ENCODE measurements at regions not wholly inside any gene's neighbourhood (a gene's known extent, or its start where the extent isn't known, plus 50 kb on each side); places are given as distances from the start of the nearest gene placed in this dataset.
"Not testable (repeated sequence)": the region's sequence is repeated elsewhere in the genome, so short reads cannot be mapped to it uniquely, and the experiment has no call there.

DNA sequence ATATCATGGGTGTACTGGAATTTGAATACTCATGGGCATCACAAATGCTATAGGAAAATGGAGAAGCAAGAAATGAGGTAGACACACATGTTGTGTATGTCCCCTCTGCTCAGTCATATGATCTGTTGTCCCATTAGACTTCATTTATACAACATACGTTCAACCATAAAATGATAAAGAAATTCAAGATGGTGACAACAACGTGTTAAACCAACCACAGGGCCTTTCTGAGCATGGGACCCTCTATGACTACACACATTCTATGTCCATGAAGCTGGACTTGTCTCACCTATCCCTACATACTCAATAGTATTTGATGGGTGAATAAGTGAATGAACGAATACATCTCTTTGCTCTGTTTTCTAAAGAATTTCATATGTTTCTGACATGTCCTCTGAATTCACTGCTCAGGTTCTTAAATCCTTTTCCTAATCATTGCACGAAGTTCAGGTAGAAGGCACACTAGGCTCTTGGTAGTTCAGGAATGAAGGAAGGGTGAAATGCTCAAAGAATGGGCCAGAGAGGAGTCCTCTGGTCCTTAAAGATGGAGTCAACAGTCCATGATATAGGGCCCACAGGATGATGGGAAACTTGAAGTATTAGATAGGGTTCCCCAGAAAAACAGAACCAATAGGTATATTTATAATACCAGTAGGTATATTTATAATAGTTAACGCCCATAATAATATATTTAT lies 105.7 kb upstream of the PPM1H start:
- DNase-seq (ENCODE audit: insufficient read length, low spot score) (no peak), FAIRE-seq (no peak)

DNA sequence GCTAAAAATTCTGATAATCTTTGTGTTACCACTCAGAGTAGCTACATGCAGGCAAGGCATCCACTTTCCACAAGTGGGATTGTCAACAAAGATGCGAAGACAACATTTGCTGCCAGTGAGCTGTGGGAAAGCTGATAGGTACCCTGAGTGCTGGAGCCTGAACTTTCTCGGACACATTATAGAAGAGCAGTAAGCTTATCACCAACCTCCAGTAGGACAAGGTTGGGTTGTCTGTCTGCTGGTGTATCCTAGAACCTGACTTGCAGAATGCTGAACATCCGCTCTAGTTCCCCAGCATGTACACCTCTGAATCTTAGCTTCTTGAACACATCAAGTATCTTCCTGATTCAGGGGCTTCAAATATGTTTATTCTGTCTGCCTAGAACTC lies 103.8 kb upstream of the PPM1H start:
- DNase-seq (ENCODE audit: insufficient read length, low spot score) (no peak), FAIRE-seq (no peak)

DNA sequence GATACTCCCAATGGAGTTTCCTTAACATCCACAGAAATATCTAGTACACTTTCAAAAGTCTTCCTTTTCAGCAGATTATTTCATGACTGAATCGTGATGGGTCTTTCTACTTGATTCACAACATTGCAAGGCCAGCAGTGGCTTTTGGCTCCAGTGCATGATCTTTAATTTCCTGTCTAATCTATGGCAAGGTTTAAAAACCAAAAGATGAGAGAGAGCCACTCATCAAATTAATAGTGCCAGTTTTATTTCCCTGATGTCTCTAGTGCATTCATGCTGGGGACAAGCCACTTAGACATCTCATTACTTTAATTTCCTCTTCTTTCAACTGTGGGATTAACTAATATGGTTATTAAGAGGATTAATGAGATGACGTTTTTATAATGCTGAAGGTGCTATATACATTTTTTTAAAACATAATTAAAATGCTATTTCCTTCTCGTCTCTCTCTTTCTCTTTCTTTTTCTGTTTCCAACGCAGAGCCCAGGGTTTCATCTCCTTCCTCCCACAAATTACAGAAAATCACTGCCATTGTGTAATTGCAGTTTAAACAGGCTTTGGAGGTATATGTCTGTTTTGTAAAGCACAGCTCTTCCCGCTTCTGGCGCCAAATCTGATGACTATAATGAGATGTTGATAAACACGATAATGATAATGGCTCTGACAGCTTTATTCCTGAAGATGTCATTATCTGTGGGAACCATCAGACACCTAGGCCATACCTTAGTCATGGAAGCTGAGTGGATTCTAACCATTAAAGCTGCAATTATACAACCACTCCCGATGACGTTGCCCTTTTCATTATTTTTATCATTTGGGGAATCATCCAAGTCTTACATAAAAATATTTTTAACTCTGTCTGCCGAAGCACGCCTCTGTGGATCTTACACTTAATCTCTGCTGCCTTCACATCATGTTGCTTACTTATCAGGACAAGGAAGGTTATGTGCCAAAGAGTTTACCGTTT lies 103.1 kb upstream of the PPM1H start:
- no peak for DNase-seq (ENCODE audit: insufficient read length, low spot score)
- FAIRE-seq, result no peak

DNA sequence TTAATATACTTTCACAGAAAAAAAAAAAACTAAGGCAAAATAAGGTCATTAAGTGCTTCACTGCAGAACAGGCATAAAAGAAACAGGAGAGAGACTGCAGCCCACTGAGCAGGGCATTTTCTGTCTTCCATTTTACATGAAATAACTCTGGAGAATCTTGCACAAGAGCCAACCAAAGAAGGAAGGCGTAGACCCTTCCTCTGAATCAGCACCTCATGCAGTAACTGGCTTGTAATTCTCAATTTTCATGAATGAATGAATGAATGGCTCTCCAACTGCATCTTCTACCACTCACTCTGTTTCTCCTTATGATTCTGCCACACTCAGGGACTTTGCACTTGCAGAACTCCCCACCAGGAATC lies 102.0 kb upstream of the PPM1H start:
- no peak for FAIRE-seq
- no peak for DNase-seq (ENCODE audit: insufficient read length, low spot score)

DNA sequence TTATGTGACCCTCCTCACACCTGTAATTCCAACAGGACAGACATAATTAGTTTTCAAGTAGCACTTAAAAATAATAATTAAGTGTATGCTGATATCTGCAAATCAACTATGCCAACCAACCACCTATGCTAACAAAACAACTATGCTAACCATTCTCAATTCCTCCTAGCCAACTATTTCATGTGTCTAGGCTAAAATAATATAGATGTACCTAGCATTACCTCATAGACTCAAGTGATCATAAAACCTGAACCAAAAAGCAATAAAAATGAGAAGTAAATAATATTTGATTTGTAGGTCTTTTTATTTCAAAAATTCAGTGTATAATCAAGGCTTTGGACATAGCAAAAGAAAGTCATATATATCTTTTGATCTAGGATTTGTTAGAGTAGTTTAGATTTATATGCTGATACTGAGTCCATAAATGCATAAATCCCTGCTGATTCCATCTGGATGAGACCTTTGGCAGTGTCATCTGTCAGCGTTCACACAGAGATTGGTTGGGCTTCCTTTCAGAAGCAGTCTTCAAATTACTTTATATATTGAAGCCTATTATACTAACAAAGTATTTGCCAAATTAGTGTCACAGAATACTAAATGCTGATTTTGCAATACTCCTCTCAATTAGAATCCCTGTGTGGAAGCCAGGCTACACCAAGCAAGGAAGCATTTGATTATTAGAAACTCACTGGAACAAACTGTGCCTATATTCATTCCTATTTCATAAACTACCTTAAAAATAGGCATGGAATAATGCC lies 101.4 kb upstream of the PPM1H start:
- no peak for DNase-seq (ENCODE audit: insufficient read length, low spot score)
- FAIRE-seq, result no peak

DNA sequence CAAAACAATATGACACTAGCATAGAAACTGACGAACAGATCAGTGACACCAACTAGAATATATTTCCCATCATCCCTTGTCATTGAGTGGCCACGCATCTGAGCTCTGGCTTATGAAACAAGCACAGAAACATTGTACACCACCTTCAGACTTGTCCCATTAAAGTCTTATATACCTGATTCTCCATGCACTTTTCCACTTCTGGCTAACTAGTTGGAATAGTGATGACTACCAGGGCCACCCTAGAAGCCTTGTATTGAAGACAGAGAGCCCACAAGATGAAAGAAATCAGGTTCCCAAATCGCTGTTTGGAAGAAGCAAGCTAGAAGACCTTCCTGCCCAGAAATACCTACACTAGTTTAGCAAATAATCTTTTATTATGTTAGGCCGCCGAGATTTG lies 99.7 kb upstream of the PPM1H start:
- DNase-seq (ENCODE audit: insufficient read length, low spot score) (no peak), FAIRE-seq (no peak)

DNA sequence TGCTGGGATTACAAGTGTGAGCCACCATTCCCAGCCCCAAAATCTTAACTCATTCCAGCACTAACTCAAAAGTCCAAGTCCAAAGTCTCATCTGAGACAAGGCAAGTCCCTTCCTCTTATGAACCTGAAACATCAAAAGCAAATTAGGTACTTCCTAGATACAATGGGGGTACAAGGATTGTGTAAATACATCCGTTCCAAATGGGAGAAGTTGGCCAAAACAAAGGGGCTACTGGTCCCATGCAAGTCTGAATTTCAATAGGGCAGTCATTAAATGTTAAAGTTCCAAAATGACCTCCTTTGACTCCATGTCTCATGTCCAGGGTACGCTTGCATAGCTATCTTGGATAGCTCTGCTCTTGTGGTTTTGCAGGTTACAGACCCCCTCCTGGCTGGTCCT lies 94.7 kb upstream of the PPM1H start:
- FAIRE-seq (no peak), DNase-seq (ENCODE audit: insufficient read length, low spot score) (no peak)

DNA sequence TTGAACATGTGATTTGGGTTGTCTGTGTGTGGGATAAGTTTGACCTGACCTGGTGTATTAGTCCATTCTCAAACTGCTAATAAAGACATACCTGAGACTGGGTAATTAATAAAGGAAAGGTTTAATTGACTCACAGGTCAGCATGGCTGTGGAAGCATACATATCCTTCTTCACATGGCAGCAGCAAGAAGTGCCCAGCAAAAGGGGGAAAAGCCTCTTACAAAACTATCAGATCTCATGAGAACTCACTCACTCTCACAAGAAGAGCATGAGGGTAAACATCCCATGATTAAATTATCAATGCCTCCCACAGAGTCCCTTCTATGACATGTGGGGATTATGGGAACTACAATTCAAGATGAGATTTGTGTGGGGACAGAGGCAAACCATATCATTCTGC lies 94.0 kb upstream of the PPM1H start:
- FAIRE-seq, result no peak
- no peak for DNase-seq (ENCODE audit: insufficient read length, low spot score)

DNA sequence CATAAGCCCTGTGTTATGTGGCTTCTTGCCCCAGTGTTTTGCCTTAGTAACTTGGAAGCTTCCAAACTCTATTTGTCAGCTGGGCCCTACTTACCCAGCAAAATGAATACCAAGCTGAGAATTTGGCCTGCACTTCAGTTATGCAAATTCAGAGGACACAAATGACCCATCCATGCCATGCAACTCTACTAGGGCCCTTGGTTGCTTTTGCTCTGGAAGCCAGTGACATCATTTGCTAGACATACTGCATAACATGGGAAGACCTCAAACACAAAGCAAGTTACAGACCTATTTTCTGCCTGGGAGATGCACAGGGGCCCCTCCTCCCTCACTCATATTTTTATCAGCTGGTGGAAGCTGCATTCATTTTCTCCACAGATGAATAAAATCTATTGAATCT lies 90.2 kb upstream of the PPM1H start:
- no peak for FAIRE-seq

DNA sequence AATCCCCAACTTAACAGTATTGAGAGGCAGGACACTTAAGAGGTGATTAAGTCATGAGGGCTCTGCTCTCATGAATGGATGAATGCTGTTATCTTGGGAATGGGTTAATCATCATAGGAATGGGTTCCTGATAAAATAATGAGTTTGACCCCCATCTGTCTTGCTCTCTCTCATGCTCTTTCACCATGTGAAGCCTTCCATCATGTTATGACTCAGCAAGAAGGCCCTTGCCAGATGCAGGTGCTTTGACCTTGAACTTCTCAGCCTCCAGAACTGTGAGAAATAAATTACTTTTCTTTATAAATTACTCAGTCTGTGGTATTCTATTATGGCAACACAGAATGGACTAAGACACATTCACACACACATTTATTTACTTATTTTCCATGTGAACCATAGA lies 89.0 kb upstream of the PPM1H start:
- DNase-seq (ENCODE audit: insufficient read length, low spot score) (no peak), FAIRE-seq (no peak)

More for the DNA sequence above, 90.2 kb upstream of the PPM1H start:
- DNase-seq (ENCODE audit: insufficient read length, low spot score), result no peak

DNA sequence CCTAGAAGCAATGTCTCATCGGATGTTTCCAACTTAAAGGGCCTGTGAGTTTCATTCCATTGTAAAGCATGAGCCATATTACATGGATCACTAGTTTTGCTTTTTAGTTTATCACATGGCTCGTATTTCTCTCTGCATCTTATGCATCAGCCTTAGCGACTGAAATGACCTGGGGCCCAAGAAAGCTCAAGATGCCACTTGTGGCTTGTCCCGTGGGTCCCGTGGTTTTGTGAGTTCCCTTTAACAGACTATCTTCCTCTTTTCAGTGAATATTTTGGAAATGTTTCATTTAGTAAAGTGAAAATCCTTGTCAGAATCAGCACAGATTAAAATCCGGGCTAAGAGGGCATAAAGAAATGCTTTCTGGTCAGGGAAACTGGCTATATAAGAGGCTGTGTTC lies 86.2 kb upstream of the PPM1H start:
- no peak for FAIRE-seq
- DNase-seq (ENCODE audit: insufficient read length, low spot score), result no peak

DNA sequence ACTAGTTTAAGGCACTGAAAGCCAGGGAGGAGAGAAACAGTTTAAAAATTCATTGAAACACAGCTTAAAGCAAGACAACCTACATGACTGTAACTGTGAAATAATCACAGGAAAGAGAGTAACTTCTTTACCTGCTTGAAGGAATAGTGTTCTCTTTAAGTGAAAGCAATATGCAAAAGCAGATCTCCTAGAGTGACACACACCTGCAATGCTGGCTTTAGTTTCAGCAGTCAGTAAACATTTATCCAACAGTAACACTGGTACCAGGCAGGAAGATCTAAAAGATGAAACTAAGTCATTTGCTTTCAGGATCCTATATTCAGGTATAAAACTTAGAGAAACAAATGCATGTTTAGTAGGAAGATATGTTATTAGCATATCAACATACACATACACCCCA lies 85.3 kb upstream of the PPM1H start:
- FAIRE-seq, result no peak
- DNase-seq (ENCODE audit: insufficient read length, low spot score), result no peak

DNA sequence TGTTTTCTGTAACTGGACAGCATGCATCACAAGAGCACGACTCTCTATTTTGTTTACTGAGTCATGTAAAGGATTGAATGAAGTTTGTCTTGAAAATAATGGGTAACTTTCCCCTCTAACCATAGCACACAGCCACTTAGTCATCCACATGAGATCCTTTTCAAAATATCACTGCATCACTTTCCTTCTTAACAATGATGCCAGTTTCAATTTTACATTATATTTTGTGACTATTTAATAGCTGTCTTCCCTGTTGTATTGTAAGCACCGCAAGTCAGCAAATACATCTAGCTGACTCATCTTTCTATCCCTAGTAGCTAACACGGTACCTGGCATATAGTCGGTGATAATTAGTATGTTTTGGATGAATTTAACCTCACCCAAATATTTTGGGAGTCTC lies 83.3 kb upstream of the PPM1H start:
- no peak for FAIRE-seq
- DNase-seq (ENCODE audit: insufficient read length, low spot score), result no peak

DNA sequence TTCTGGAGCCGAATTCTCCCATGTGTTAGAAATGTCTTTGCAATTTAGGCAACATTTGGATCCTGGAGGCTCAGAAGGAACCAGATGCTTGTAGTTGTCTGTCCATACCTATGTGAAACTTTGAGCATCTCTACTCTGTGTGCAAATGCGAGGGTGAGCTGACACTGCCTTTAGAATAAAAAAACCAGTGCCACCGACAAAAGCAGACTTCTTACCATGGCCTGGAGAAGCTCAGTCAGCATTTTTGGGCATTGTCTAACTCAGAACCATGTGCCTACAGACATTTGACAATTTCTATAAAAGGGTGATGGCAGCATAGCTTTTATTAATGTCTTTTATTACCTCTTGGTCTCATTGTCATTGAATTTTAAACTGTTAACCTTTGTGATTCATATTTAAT lies 78.4 kb upstream of the PPM1H start:
- DNase-seq (ENCODE audit: insufficient read length, low spot score), result no peak

DNA sequence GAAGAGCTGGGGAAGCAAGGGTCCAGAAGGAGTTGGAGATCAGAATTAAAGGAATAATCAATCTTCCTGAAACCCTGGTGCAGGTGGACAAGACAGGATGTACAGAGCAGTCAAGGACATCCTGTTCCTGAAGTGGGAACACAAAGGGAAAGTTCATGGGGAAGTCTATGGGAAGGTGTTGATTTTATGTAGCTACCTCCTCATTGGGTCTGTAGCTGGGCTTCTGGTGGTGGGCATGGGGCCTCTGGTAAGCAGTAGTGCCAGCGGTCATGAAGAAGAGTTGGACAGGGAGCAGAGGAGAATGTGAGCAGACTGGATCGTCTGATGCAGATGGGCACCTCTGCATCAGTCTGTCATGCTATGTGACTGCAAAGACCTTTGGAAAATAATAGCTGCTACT lies 75.7 kb upstream of the PPM1H start:
- FAIRE-seq (no peak), DNase-seq (ENCODE audit: insufficient read length, low spot score) (no peak)

More for the DNA sequence above, 78.4 kb upstream of the PPM1H start:
- FAIRE-seq, result no peak

DNA sequence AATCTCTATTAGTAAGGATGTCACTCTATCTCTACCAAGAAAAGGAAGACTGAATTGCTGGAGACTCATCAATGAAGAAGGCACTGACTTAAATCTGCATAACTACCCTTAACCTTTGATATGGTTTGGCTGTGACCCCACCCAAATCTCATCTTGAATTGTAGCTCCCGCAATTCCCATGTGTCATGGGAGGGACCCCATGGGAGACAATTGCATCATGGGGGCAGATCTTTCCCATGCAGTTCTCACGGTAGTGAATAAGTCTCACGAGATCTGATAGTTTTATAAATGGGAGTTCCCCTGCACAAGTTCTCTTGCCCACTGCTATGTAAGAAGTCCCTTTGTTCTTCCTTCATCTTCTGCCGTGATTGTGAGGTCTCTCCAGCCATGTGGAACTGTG lies 73.4 kb upstream of the PPM1H start:
- no peak for DNase-seq (ENCODE audit: insufficient read length, low spot score)
- no peak for FAIRE-seq

DNA sequence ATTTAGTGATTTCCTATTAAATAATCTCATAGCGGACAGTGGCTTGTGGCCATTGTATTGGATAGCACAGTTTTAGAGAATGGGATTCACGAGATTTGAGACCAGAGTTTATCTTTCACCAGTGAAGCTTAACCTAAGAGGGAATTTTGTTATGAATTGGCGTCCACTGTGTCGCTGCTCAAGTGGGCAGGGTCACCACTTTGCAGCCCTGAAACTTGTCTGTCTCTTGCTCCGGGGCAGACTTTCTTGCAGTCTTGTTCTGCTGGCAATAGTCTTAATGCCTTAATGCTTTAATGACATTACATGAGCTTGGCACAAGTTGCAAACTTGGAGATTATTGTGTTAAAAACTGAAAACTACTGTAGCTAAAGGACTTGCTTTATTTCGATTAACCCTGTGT lies 72.8 kb upstream of the PPM1H start:
- DNase-seq (ENCODE audit: insufficient read length, low spot score) (no peak), FAIRE-seq (no peak)

DNA sequence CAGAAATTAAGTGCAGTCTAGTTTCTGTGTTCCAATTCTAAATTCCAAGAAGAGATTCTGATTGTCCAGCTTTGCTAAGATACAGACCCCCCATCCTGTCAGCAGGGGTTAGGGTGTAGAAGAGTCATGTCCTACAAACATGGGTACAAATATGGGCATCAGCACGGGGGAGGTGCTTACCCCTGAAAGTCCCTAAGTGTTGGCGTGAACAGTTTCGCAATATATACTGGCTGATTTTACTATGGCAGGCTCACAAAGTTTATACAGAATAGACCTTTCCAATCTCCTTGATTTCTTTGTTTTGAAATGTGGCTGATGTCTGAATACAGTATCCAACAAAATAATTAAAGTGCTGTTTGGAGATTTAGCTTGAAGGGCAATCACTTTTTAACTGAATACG lies 71.6 kb upstream of the PPM1H start:
- FAIRE-seq (no peak), DNase-seq (ENCODE audit: insufficient read length, low spot score) (no peak)

DNA sequence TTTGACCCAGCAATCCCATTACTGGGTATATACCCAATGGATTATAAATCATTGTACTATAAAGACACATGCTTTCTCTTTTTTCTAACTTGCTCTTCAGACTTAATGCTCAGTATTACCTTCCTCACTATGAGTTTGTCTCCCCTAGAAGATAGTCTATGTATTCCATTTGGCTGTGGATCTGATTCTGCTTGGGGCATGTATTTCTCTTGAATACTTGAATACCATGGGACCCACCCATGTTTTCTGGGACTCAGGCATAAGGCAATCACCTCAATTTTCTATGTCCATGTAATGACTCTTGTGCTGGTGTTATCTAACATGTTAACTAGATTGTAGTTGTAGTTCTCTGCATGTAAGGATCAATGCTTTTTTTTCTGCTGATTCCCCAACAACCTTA lies 70.4 kb upstream of the PPM1H start:
- no peak for FAIRE-seq
- no peak for DNase-seq (ENCODE audit: insufficient read length, low spot score)

DNA sequence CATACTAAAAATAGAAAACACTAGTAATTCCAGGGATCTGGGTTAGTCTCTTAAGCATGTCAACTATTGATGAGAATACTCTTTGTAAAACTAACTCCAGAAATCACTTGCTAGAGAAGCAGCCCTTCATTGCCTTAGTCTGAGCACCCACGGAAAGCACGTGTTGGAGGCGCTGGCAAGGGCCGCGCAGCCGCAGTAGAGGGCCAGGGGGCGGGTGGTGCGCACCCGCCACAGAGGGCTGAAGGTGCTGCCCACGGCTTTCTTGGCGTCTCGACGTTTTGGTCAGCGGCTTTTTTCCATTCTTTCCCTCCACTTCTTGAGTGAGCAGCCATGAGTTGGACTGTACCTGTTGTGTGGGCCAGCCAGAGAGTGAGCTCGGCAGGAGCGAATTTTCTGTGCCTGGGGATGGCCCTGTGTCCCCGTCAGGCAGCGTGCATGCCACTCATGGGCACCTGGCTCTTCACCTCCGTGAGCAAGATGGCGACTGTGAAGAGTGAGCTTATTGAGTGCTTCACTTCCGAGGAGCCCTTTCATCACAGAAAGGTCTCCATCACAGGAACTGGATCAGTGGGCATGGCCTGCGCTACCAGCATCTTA lies 68.4 kb upstream of the PPM1H start:
- FAIRE-seq, result no peak

DNA sequence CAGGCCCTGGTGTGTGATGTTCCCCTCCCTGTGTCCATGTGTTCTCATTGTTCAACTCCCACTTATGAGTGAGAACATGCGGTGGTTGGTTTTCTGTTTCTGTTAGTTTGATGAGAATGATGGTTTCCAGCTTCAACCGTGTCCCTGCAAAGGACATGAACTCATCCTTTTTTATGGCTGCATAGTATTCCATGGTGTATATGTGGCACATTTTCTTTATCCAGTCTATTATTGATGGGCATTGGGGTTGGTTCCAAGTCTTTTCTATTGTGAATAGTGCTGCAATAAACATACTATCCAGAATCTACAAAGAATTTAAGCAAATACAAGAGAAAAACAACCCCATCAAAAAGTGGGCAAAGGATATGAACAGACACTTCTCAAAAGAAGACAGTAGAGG lies 67.1 kb upstream of the PPM1H start:
- not testable (repeated sequence) for DNase-seq (ENCODE audit: insufficient read length, low spot score); FAIRE-seq

More for the DNA sequence above, 68.4 kb upstream of the PPM1H start:
- DNase-seq (ENCODE audit: insufficient read length, low spot score), result no peak
